Activated naive CD8-positive, alpha-beta T cell treated with anti-CD3 and anti-CD28 coated beads for 36 hours (primary cell): ENCODE measurements at regions not wholly inside any gene's neighbourhood (a gene's known extent, or its start where the extent isn't known, plus 50 kb on each side); places are given as distances from the start of the nearest gene placed in this dataset.
"Not testable (repeated sequence)": the region's sequence is repeated elsewhere in the genome, so short reads cannot be mapped to it uniquely, and the experiment has no call there.

Experiments
- DNase-seq: peaks from one replicate; pipeline ENCODE4 v3.0.0; 2021
- H3K27ac Mint-ChIP-seq: one replicate; pipeline ENCODE4 v1.8.0; 2022; ENCODE audit warnings: mild to moderate bottlenecking, moderate library complexity, mixed read lengths
- H3K27me3 Mint-ChIP-seq: one replicate; pipeline ENCODE4 v1.8.0; 2022; ENCODE audit warnings: mild to moderate bottlenecking, mixed read lengths
- H3K36me3 Mint-ChIP-seq: one replicate; pipeline ENCODE4 v1.8.0; 2021; ENCODE audit warnings: mild to moderate bottlenecking, mixed read lengths
- H3K4me1 Mint-ChIP-seq: one replicate; pipeline ENCODE4 v1.8.0; 2021; ENCODE audit warnings: mixed read lengths
- H3K4me3 Mint-ChIP-seq: one replicate; pipeline ENCODE4 v1.8.0; 2022; ENCODE audit warnings: mild to moderate bottlenecking, moderate library complexity, mixed read lengths
- H3K9me3 Mint-ChIP-seq: one replicate; pipeline ENCODE4 v1.8.0; 2022; ENCODE audit warnings: mixed read lengths

GRCh38 chr1:239128541-239128940 is 257.8 kb upstream of the CHRM3 start:
- Mint-ChIP-seq H3K27ac (no peak overlapping the region), H3K9me3 (peaks cover 3% of the 10 kb centered on the region), H3K4me1 (no peaks in the 10 kb centered on the region), H3K4me3 (no peak overlapping the region), H3K27me3 (no peaks in the 10 kb centered on the region), H3K36me3 (no peaks in the 10 kb centered on the region)
- DNase-seq, result no peak

DNA sequence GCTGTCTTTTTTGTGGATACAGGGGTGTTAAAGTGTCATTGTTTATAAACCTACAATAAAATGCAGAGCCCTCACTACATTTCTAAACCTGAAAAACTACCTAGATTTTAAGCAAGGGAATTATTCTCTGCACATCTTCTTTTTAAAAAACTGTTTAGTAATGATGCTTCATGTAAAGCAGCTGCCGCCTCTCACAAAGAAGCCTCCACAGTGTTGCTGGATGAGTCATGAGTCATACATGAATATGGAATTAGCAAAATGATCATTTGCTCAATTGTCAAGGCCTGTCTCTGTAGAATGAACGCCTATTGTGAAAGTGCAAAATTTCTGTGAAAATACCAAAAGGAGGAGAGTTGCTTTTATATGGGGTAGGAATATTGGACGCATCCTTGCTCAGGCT is 259.5 kb upstream of the CHRM3 start:
- no peak for DNase-seq
- Mint-ChIP-seq H3K9me3 (peaks cover 3% of the 10 kb centered on the region), H3K27ac (no peak overlapping the region), H3K4me1 (no peaks in the 10 kb centered on the region), H3K36me3 (no peaks in the 10 kb centered on the region), H3K27me3 (no peaks in the 10 kb centered on the region), H3K4me3 (no peak overlapping the region)

DNA sequence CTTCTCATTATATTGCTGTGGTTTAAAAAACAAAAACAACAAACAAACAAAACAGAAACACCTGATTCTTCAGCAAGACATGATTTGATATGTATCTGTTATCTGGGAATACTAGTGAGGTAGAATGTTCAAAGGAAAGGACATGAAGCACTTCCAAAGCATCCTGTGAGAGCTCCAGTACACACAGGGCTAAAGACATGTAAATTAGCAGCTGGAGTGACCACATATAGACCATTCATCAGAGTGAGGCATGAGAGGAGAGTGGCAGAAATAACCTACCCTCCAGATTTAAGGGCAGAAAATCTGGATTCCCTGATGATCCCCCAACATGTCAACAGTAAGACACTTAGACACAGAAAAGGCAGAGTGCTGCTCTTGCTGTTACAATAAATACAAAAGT is 260.5 kb upstream of the CHRM3 start:
- no peaks in the 10 kb centered on the region for H3K27me3 Mint-ChIP-seq
- no peak overlapping the region for H3K27ac Mint-ChIP-seq
- H3K9me3 Mint-ChIP-seq, result peaks cover 3% of the 10 kb centered on the region
- DNase-seq, result no peak
- no peaks in the 10 kb centered on the region for H3K36me3 Mint-ChIP-seq
- H3K4me3 Mint-ChIP-seq, result no peak overlapping the region
- no peaks in the 10 kb centered on the region for H3K4me1 Mint-ChIP-seq

DNA sequence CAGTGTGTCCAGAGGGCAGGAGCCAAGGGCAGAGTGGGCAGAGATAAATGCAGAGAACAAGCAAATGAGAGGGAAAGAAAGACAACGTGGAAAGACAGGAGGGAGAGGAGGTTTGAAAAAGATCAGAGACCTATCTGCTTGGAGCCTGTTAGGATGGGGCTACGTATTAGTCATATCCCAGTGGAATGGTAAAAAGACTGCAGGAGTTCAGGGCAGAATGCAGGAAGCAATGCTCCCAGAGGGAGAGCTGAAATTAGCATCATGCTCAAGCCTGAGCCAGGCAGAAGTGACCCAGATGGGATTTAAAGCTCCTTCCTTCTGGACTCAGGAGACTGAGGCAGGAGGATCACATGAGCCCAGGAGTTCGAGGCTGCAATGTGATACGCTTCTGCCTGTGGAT is 261.3 kb upstream of the CHRM3 start:
- Mint-ChIP-seq H3K27me3 (no peaks in the 10 kb centered on the region), H3K4me3 (no peak overlapping the region), H3K4me1 (no peaks in the 10 kb centered on the region), H3K36me3 (no peaks in the 10 kb centered on the region), H3K27ac (no peak overlapping the region), H3K9me3 (no peaks in the 10 kb centered on the region)
- no peak for DNase-seq

DNA sequence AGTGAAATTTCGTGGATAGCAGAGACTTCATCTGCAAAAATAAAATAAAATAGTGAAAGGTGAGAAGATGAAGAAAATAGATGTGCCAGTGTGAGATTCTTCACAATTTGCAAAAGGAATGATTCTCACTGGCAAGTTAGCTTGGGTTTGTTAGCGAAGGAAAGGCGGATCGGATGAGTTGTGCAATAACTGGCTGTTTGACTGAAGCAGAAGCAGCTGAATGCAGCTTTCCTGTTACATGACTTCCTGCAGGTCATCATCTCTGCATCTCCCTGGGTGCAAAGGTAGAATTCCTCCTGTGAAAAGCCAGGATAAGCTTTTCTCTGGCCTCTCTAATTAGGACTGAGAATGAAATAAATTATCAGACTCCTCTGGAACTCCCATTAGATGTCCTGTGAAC is 263.1 kb upstream of the CHRM3 start:
- no peak overlapping the region for H3K4me3 Mint-ChIP-seq
- H3K4me1 Mint-ChIP-seq, result no peaks in the 10 kb centered on the region
- no peaks in the 10 kb centered on the region for H3K36me3 Mint-ChIP-seq
- H3K27ac Mint-ChIP-seq, result no peak overlapping the region
- H3K27me3 Mint-ChIP-seq, result no peaks in the 10 kb centered on the region
- H3K9me3 Mint-ChIP-seq, result no peaks in the 10 kb centered on the region
- DNase-seq, result no peak

- Mint-ChIP-seq H3K4me1 (no peaks in the 10 kb centered on the region), H3K9me3 (no peaks in the 10 kb centered on the region), H3K27ac (no peak overlapping the region), H3K36me3 (no peaks in the 10 kb centered on the region), H3K4me3 (no peak overlapping the region), H3K27me3 (no peaks in the 10 kb centered on the region)
- DNase-seq, result no peak
Observed at GRCh38 chr1:239112101-239112935, 274.1 kb upstream of the CHRM3 start.

GRCh38 chr1:239107676-239108075 is 278.7 kb upstream of the CHRM3 start:
- H3K4me1 Mint-ChIP-seq, result no peaks in the 10 kb centered on the region
- no peaks in the 10 kb centered on the region for H3K36me3 Mint-ChIP-seq
- no peak for DNase-seq
- no peaks in the 10 kb centered on the region for H3K9me3 Mint-ChIP-seq
- no peak overlapping the region for H3K27ac Mint-ChIP-seq
- no peak overlapping the region for H3K4me3 Mint-ChIP-seq
- H3K27me3 Mint-ChIP-seq, result no peaks in the 10 kb centered on the region

DNA sequence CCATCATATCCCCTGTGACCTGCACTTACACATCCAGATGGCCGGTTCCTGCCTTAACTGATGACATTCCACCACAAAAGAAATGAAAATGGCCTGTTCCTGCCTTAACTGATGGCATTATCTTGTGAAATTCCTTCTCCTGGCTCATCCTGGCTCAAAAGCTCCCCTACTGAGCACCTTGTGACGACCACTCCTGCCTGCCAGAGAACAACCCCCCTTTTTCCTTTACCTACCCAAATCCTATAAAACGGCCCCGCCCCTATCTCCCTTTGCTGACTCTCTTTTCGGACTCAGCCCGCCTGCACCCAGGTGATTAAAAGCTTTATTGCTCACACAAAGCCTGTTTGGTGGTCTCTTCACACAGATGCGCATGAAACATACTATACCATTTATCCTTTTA is 279.7 kb upstream of the CHRM3 start:
- not testable (repeated sequence) for H3K4me1 Mint-ChIP-seq, H3K9me3 Mint-ChIP-seq, H3K27ac Mint-ChIP-seq, H3K27me3 Mint-ChIP-seq, H3K36me3 Mint-ChIP-seq, H3K4me3 Mint-ChIP-seq, DNase-seq

DNA sequence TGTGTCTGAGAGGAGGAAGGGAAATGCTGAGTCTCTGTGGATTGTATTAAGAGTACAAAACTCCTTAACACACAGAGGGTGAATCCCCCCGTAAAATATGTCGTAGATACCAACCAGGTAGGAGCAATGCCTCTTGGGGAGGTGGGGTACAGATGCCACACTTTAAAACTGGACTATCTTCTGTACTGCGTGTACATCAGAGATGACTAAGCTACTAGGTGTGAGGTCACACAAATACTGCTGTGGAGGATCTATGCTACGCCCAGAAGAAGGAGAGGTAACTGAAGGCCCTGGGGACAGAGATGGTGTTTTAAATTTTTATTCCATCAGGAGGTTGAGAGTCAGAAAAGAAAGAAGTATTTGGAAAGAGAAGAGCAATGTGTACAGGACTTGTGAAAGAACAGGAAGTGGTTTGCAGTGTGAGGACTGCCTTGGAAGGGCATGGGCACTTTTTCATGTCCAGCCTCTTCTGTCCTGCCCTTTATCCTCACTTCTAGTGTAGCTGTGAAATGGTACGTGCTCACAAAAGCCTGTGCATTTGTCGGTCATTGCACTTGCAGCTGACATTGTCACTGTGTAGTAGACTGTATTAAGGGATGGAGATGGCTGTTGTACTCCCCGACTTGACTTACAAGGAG is 287.8 kb upstream of the CHRM3 start:
- Mint-ChIP-seq H3K36me3 (no peaks in the 10 kb centered on the region), H3K27me3 (no peaks in the 10 kb centered on the region), H3K4me1 (no peaks in the 10 kb centered on the region), H3K27ac (no peak overlapping the region), H3K4me3 (no peak overlapping the region), H3K9me3 (no peaks in the 10 kb centered on the region)
- DNase-seq, result no peak

- Mint-ChIP-seq H3K27ac (no peak overlapping the region), H3K27me3 (no peaks in the 10 kb centered on the region), H3K4me1 (no peaks in the 10 kb centered on the region), H3K36me3 (no peaks in the 10 kb centered on the region), H3K4me3 (no peak overlapping the region), H3K9me3 (no peaks in the 10 kb centered on the region)
- no peak for DNase-seq
Observed at GRCh38 chr1:239091537-239091936, 294.8 kb upstream of the CHRM3 start.

DNA sequence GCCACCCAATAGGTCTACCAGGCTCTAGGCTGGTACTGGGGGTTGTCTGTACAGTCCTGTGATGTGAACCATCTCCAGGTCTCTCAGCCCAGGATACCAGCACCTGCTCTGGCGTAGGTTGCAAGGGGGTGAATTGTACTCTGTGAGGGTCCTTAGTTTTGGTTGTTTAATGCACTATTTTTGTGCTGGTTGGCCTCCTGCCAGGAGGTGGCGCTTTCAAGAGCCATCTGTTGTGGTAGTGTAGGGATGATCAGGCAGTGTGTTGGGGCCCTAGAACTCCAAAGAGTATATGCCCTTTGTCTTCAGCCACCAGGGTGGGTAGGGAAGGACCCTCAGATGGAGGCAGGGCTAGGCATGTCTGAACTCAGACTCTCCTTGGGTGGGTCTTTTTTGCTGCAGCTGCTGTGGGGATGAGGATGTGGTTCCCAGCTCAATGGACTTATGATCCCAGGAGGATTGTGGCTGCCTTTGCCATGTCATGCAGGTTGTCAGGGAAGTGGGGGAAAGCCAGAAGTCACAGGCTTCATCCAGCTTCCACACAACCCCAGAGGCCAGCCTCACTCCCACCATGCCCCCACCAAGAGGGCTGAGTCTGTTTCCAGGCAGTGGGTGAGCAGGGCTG is 301.8 kb upstream of the CHRM3 start:
- H3K9me3 Mint-ChIP-seq, result peaks cover 13% of the 10 kb centered on the region
- no peaks in the 10 kb centered on the region for H3K4me1 Mint-ChIP-seq
- H3K36me3 Mint-ChIP-seq, result no peaks in the 10 kb centered on the region
- no peaks in the 10 kb centered on the region for H3K27me3 Mint-ChIP-seq
- no peak for DNase-seq
- H3K27ac Mint-ChIP-seq, result no peak overlapping the region
- H3K4me3 Mint-ChIP-seq, result no peak overlapping the region

GRCh38 chr1:239081947-239082346 is 304.4 kb upstream of the CHRM3 start:
- not testable (repeated sequence) for H3K4me1 Mint-ChIP-seq, H3K27me3 Mint-ChIP-seq, H3K4me3 Mint-ChIP-seq, DNase-seq, H3K36me3 Mint-ChIP-seq, H3K27ac Mint-ChIP-seq
- peaks cover 15% of the 10 kb centered on the region for H3K9me3 Mint-ChIP-seq

DNA sequence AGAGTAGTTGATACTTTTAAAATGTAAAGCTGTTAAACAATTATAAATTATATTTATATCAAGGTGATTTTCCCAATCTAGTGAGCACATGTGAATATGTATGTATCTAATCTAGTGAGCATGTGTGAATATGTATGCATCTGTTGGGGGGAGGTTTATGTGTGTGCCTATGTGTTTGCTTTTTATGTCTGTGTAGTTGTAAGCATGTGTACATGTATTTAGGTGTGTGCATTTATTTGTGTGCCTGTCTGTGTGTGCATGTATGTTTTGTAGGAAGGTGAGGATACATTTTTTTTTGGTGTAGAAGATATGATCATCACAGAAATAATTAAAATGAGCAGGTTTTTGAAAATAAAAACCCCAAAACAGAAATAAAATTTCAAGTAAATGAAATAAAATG is 318.9 kb upstream of the CHRM3 start:
- Mint-ChIP-seq H3K36me3 (no peaks in the 10 kb centered on the region), H3K4me1 (no peaks in the 10 kb centered on the region), H3K27ac (no peak overlapping the region), H3K4me3 (no peak overlapping the region), H3K27me3 (no peaks in the 10 kb centered on the region), H3K9me3 (no peaks in the 10 kb centered on the region)
- DNase-seq, result no peak

DNA sequence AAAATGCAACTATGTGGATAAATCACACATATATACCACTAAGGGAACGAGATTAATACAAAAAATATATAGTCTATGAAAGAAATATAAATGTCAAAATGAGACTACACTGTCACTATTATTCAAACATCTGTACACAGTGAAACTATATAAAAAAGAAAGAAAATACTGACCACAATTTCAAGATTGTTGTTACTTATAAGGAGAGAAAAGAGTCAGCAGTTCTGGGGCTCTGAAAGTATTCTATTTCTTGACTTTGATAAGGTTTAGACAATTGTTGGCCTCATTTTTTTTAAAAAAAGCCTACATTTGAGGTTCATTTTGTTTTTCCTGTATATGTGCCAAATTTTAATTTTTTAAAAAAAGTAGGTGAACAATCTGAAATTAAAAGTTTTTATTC is 319.3 kb upstream of the CHRM3 start:
- Mint-ChIP-seq H3K4me3 (no peak overlapping the region), H3K4me1 (no peaks in the 10 kb centered on the region), H3K36me3 (no peaks in the 10 kb centered on the region), H3K27me3 (no peaks in the 10 kb centered on the region), H3K9me3 (no peaks in the 10 kb centered on the region), H3K27ac (no peak overlapping the region)
- no peak for DNase-seq

DNA sequence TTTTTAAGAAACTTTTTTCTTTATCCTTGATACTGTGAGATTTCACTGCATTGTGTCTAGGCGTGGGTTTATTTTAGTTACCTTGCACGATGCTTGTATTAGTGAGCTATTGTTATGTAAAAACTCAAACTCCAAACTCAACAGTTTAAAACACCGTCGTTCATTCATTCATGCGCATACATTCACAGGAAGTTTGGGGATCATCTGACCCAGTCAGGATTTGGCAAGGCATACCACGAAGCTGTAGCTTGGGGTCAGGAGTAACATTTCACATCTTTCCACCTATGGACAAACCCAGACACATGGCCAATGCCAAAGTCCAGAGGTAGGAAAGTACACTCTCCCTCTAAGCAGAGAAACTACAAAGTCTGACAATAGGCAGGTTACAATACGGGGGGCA is 324.6 kb upstream of the CHRM3 start:
- no peak overlapping the region for H3K4me3 Mint-ChIP-seq
- H3K36me3 Mint-ChIP-seq, result no peaks in the 10 kb centered on the region
- no peaks in the 10 kb centered on the region for H3K4me1 Mint-ChIP-seq
- no peaks in the 10 kb centered on the region for H3K27me3 Mint-ChIP-seq
- no peaks in the 10 kb centered on the region for H3K9me3 Mint-ChIP-seq
- H3K27ac Mint-ChIP-seq, result no peak overlapping the region
- no peak for DNase-seq

GRCh38 chr1:239058190-239058589 is 328.2 kb upstream of the CHRM3 start:
- DNase-seq, result no peak

More at GRCh38 chr1:239058190-239058589, 328.2 kb upstream of the CHRM3 start:
- H3K27ac Mint-ChIP-seq, result no peak overlapping the region
- no peak overlapping the region for H3K4me3 Mint-ChIP-seq
- no peaks in the 10 kb centered on the region for H3K27me3 Mint-ChIP-seq
- peaks cover 1% of the 10 kb centered on the region for H3K9me3 Mint-ChIP-seq
- no peaks in the 10 kb centered on the region for H3K36me3 Mint-ChIP-seq
- no peaks in the 10 kb centered on the region for H3K4me1 Mint-ChIP-seq
